GM12874 (cell line): ENCODE measurements at regions not wholly inside any gene's neighbourhood (a gene's known extent, or its start where the extent isn't known, plus 50 kb on each side); places are given as distances from the start of the nearest gene placed in this dataset.

Source experiments
- TF ChIP-seq, protein P1 (sequence below): IDR thresholded peaks from 2 replicates; pipeline ENCODE4 v1.5.1; 2011; ENCODE audit warnings: low read depth, mild to moderate bottlenecking, control low read depth, low read length, moderate library complexity; ENCODE audit not compliant: insufficient read depth

DNA sequence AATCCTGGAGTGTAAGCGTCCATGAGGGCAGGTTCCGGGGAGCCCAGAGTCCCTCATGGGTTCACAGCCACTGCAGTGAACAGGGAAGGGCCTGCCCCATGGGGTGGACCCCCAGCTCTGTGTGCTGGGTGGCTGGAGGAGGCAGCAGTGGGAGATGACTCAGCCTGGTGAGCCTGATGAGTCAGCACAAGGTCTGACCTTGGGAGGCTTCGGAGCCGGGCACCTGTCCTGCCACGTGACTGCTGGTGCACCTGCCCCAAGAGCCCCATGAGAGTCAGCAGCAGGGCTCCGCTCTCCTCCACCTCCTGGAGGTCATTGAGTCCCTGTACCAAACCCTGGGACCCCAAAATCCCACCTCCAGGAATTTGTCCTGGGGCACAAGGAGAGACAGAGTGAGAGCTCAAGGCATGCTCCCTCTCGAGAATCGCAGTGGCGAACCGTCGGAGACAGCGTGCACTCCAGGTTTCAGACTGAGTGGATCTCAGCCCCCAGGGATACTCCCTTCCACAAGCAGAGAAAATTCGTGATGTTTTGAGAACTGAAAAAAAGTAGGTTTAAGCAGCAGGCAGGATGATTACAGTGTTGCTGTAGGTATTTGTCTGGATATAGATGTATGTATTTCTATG lies 1221.7 kb downstream of the BRD1 start:
- TF ChIP-seq, protein P1, sequence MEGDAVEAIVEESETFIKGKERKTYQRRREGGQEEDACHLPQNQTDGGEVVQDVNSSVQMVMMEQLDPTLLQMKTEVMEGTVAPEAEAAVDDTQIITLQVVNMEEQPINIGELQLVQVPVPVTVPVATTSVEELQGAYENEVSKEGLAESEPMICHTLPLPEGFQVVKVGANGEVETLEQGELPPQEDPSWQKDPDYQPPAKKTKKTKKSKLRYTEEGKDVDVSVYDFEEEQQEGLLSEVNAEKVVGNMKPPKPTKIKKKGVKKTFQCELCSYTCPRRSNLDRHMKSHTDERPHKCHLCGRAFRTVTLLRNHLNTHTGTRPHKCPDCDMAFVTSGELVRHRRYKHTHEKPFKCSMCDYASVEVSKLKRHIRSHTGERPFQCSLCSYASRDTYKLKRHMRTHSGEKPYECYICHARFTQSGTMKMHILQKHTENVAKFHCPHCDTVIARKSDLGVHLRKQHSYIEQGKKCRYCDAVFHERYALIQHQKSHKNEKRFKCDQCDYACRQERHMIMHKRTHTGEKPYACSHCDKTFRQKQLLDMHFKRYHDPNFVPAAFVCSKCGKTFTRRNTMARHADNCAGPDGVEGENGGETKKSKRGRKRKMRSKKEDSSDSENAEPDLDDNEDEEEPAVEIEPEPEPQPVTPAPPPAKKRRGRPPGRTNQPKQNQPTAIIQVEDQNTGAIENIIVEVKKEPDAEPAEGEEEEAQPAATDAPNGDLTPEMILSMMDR, result no peak

DNA sequence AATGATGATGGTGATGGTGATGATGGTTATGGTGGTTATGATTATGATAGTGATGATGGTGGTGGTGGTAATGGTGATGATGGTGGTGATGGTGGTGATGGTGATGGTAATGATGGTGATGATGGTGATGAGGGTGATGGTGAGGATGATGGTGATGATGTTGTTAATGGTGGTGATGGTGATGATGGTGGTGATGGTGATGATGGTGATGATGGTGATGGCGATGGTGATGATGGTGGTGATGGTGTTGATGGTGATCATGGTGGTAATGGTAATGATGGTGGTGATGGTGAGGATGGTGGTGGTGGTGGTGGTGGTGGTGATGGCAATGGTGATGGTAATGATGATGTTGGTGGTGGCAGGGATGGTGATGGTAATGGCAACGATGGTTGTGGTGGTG lies 1222.5 kb downstream of the BRD1 start:
- TF ChIP-seq, protein P1, result no peak

GRCh38 chr22:48603621-48604320 lies 1223.9 kb downstream of the BRD1 start:
- TF ChIP-seq, protein P1, result no peak

DNA sequence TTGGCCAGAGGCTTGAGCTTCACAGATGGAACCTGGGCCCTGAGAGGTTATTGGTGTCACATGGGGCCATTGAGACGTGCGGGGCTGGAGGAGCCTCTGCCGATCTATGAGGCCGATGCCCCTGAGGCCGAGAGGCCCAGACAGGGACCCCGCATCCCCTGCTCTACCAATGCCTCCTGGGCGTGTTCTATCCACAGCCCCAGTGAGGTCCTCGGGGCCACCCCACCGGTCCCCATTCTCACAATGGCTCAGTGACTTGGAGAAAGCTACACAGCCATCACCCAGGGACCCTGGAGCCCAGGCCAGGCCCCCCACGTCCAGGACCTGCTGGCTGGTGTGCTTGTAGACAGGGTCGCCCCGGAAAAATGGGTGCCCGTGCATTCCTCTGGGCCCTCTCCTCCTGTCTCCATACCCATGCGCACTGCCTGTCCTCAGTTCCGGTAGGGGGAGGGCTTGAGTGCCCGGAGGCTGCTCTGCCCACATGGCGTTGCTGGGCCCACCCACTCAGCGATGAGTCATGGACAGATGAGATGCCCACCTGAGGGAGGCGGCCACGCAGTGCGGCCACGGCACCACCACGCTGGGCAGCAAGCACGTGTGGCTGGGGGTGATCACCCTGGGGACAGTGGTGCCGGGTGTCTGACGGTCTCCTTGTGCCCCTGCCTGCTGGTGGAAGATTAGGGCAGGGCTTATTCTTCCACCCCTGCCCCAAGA lies 1224.7 kb downstream of the BRD1 start:
- TF ChIP-seq, protein P1, result no peak

GRCh38 chr22:48600681-48601080 lies 1227.0 kb downstream of the BRD1 start:
- TF ChIP-seq, protein P1, result no peak

DNA sequence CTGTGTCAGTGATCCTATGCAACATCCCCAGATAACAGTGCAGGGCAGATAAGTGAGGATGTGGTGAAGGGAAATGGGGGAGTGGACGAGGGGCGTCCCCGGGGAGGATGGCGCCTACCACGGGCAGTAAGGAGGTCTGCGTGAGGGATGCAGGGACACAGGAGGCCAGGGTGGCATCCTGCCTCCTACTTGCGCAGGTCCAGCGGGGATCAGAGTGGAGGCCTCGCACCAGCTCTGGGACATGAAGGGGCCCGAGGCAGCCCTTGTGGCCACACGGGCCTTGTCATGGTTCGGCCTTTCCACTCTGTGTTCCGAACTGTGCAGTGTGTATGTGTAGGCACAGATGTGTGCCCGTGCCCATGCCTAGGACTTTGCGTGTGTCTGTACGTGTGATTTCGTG lies 1227.5 kb downstream of the BRD1 start:
- TF ChIP-seq, protein P1, result no peak

GRCh38 chr22:48599346-48599745 lies 1228.3 kb downstream of the BRD1 start:
- TF ChIP-seq, protein P1, result no peak
